Prostate gland (tissue), 2 donors: ENCODE measurements at regions not wholly inside any gene's neighbourhood (a gene's known extent, or its start where the extent isn't known, plus 50 kb on each side); places are given as distances from the start of the nearest gene placed in this dataset.

Experiments used
- POLR2A ChIP-seq: fragments of 450-650 bp; IDR thresholded peaks from one replicate; pipeline ENCODE4 v1.6.1; 2016; ENCODE audit warnings: antibody characterized with exemption, mild to moderate bottlenecking
- POLR2AphosphoS5 ChIP-seq: sonication (generic); formaldehyde crosslinking; IDR thresholded peaks from one replicate; pipeline ENCODE4 v1.6.1; 2017; ENCODE audit warnings: antibody characterized with exemption
- TF ChIP-seq, protein P1 (sequence below), 4 experiments: fragments of 200-600 bp in 2 of 4; fragments of 450-650 bp in 2 of 4; sonication (generic) in 2 of 4; IDR thresholded peaks; 1 replicate in 3 of 4; 2 replicates in 1 of 4; pipeline ENCODE4 v1.5.1; 2016 to 2019; ENCODE audit warnings: antibody characterized with exemption in 4 of 4, mild to moderate bottlenecking in 2 of 4, moderate library complexity in 2 of 4

DNA sequence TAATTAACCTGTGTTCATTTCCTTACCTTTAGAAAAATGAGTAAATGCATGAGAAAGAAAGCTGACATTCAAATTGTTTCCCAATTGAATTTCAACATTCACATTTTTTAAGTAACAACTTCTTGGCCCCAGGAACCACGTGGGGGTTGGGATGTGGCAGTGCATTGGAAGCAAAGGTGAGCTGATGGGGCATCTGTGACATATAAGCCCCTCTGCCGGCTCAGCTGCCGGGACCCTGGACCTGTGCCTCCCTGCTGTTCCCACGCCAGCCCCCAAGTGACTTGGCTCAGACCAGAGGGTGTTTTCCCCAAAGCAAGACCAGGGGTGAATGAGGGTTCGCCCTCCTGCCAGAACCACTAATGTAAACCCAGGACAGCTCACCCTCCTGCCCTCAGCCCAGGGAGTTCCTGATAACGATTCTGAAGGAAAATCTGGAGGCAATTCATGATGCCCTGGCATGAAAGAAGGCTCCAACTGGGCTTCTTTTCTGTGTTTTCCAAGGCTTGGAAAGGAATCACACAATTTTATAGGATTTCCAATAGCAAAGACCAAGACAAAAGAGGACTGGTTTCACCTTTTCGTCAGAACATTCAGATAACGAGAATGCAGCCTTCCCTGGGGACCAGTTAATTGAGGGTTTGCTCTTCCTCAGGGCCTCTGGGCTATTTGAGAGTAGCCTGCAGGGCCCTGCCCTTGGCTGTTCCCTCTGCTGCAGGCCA, 193.2 kb upstream of the TWIST2 start:
- no peak for TF ChIP-seq POLR2A
- TF ChIP-seq, protein P1, sequence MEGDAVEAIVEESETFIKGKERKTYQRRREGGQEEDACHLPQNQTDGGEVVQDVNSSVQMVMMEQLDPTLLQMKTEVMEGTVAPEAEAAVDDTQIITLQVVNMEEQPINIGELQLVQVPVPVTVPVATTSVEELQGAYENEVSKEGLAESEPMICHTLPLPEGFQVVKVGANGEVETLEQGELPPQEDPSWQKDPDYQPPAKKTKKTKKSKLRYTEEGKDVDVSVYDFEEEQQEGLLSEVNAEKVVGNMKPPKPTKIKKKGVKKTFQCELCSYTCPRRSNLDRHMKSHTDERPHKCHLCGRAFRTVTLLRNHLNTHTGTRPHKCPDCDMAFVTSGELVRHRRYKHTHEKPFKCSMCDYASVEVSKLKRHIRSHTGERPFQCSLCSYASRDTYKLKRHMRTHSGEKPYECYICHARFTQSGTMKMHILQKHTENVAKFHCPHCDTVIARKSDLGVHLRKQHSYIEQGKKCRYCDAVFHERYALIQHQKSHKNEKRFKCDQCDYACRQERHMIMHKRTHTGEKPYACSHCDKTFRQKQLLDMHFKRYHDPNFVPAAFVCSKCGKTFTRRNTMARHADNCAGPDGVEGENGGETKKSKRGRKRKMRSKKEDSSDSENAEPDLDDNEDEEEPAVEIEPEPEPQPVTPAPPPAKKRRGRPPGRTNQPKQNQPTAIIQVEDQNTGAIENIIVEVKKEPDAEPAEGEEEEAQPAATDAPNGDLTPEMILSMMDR (IDR thresholded peaks at IDR 0.05), result no peak
- no peak for TF ChIP-seq POLR2AphosphoS5
